SK-N-SH (cell line): ENCODE measurements at regions not wholly inside any gene's neighbourhood (a gene's known extent, or its start where the extent isn't known, plus 50 kb on each side); places are given as distances from the start of the nearest gene placed in this dataset.

ENCODE experiments used
- CTCF ChIA-PET: fragments of 300-600, 350-600 bp; formaldehyde crosslinking; extraction: SDS; loops from one replicate; lab custom pipeline; 2021; lab: Yijun Ruan, JAX
- POLR2A ChIA-PET: fragments of 350-600 bp; sonication (Branson Sonifier 250); formaldehyde crosslinking; extraction: SDS; loops from one replicate; lab custom pipeline; 2020; ENCODE audit warnings: antibody characterized with exemption, inconsistent platforms; lab: Yijun Ruan, JAX
- DNase-seq: peaks from one replicate; pipeline ENCODE4 v3.0.0; 2012
- H2AFZ ChIP-seq: fragments of 200-600 bp; sonication (generic); 2 replicates; pipeline ENCODE4 v1.8.1; 2016; ENCODE audit warnings: antibody characterized with exemption, mild to moderate bottlenecking, low read depth
- H3F3A ChIP-seq: fragments of 200-600 bp; sonication (generic); replicated peaks from 2 replicates; pipeline ENCODE3; 2016; ENCODE audit warnings: antibody characterized with exemption, mild to moderate bottlenecking; ENCODE audit not compliant: insufficient read depth
- H3K27ac ChIP-seq, 2 experiments: fragments of 200-500 bp in 1 of 2; fragments of 200-600 bp in 1 of 2; sonication (Bioruptor generic) in 1 of 2; sonication (generic), shearing (Covaris generic) in 1 of 2; 2 replicates each; pipeline versions ENCODE4 v1.5.1 to v1.6.1; 2014 to 2016; ENCODE audit warnings: low read depth in 2 of 2, inconsistent platforms in 1 of 2, low read length in 1 of 2, mild to moderate bottlenecking in 1 of 2, mixed read lengths in 1 of 2
- H3K27me3 ChIP-seq: fragments of 200-600 bp; sonication (generic), shearing (Covaris generic); 2 replicates; pipeline ENCODE4 v1.6.1; 2016; ENCODE audit warnings: mixed run types; ENCODE audit not compliant: insufficient read depth
- H3K36me3 ChIP-seq, 2 experiments: fragments of 200-500 bp in 1 of 2; fragments of 200-600 bp in 1 of 2; sonication (Bioruptor generic) in 1 of 2; sonication (generic) in 1 of 2; replicated peaks in 1 of 2; 2 replicates each; pipeline versions ENCODE3 to v1.5.1; 2014 to 2016; ENCODE audit warnings: low read length in 1 of 2, mild to moderate bottlenecking in 1 of 2; ENCODE audit not compliant: insufficient read depth in 2 of 2, control insufficient read depth in 1 of 2
- H3K4me1 ChIP-seq, 2 experiments: fragments of 200-500 bp in 1 of 2; fragments of 200-600 bp in 1 of 2; sonication (Bioruptor generic) in 1 of 2; sonication (generic), shearing (Covaris generic) in 1 of 2; 2 replicates each; pipeline versions ENCODE4 v1.5.1 to v1.6.1; 2014 to 2016; ENCODE audit warnings: low read depth in 1 of 2, low read length in 1 of 2, mixed run types in 1 of 2; ENCODE audit not compliant: insufficient read depth in 2 of 2, control insufficient read depth in 1 of 2
- H3K4me2 ChIP-seq: fragments of 200-600 bp; sonication (generic), shearing (Covaris generic); 2 replicates; pipeline ENCODE4 v1.6.1; 2017; ENCODE audit warnings: mixed run types
- H3K4me3 ChIP-seq, 2 experiments: fragments of 200-500 bp in 1 of 2; fragments of 200-600 bp in 1 of 2; sonication (Bioruptor generic) in 1 of 2; sonication (generic), shearing (Covaris generic) in 1 of 2; 2 replicates each; pipeline versions ENCODE4 v1.5.1 to v1.8.1; 2014 to 2016; ENCODE audit warnings: low read depth in 2 of 2, inconsistent platforms in 1 of 2, low read length in 1 of 2, mild to moderate bottlenecking in 1 of 2, mixed read lengths in 1 of 2, moderate library complexity in 1 of 2
- H3K79me2 ChIP-seq: fragments of 200-600 bp; sonication (generic); 2 replicates; pipeline ENCODE4 v1.8.1; 2017; ENCODE audit warnings: mild to moderate bottlenecking; ENCODE audit not compliant: insufficient read depth
- H3K9ac ChIP-seq: fragments of 200-600 bp; sonication (generic); 2 replicates; pipeline ENCODE4 v1.6.1; 2017; ENCODE audit warnings: mixed run types
- H3K9me2 ChIP-seq: fragments of 200-600 bp; sonication (generic); 2 replicates; pipeline ENCODE4 v1.6.1; 2017; ENCODE audit warnings: mixed run types
- H3K9me3 ChIP-seq: fragments of 200-600 bp; sonication (generic); 2 replicates; pipeline ENCODE4 v1.6.1; 2017; ENCODE audit warnings: mixed run types, mild to moderate bottlenecking, moderate library complexity
- H4K20me1 ChIP-seq: fragments of 200-600 bp; sonication (generic); 2 replicates; pipeline ENCODE4 v1.6.1; 2017; ENCODE audit warnings: mild to moderate bottlenecking, mixed run types; ENCODE audit not compliant: insufficient read depth
- CHD2 ChIP-seq: fragments of 150-350 bp; IDR thresholded peaks from 2 replicates; pipeline ENCODE4 v1.6.1; 2018; ENCODE audit warnings: low read length; ENCODE audit not compliant: partially characterized antibody
- CTCF ChIP-seq: fragments of 200-600 bp; sonication (generic); IDR thresholded peaks from 2 replicates; pipeline ENCODE4 v1.6.1; 2017; ENCODE audit warnings: antibody characterized with exemption, mild to moderate bottlenecking, moderate library complexity
- ELF1 ChIP-seq: IDR thresholded peaks from 2 replicates; pipeline ENCODE4 v1.4.0; 2012
- FOSL2 ChIP-seq: IDR thresholded peaks from 2 replicates; pipeline ENCODE4 v1.4.0; 2012; ENCODE audit warnings: low read depth, mild to moderate bottlenecking, moderate library complexity, borderline replicate concordance
- FOXM1 ChIP-seq: IDR thresholded peaks from 2 replicates; pipeline ENCODE4 v1.4.0; 2012; ENCODE audit warnings: low read depth, mild to moderate bottlenecking
- GABPA ChIP-seq: IDR thresholded peaks from 2 replicates; pipeline ENCODE4 v1.4.0; 2012; ENCODE audit warnings: low read depth, mild to moderate bottlenecking
- IRF3 ChIP-seq: fragments of 150-350 bp; IDR thresholded peaks from 2 replicates; pipeline ENCODE4 v1.6.1; 2016; ENCODE audit warnings: mild to moderate bottlenecking, low read depth, low read length
- MAX ChIP-seq: IDR thresholded peaks from 2 replicates; pipeline ENCODE4 v1.4.0; 2012; ENCODE audit warnings: low read depth
- MXI1 ChIP-seq: IDR thresholded peaks from 2 replicates; pipeline ENCODE4 v1.6.1; 2012; ENCODE audit warnings: mild to moderate bottlenecking, low read depth, low read length, improper control_type of control experiment
- NFIC ChIP-seq: IDR thresholded peaks from 2 replicates; pipeline ENCODE4 v1.4.0; 2012; ENCODE audit warnings: borderline replicate concordance
- PBX3 ChIP-seq: IDR thresholded peaks from 2 replicates; pipeline ENCODE4; 2012
- RAD21 ChIP-seq: IDR thresholded peaks from 2 replicates; pipeline ENCODE4 v1.6.1; 2012; ENCODE audit warnings: mild to moderate bottlenecking, low read length
- RCOR1 ChIP-seq: fragments of 150-350 bp; IDR thresholded peaks from 2 replicates; pipeline ENCODE4 v1.6.1; 2017; ENCODE audit warnings: antibody characterized with exemption, low read length
- RFX5 ChIP-seq: IDR thresholded peaks from 2 replicates; pipeline ENCODE4 v1.6.1; 2012; ENCODE audit warnings: mild to moderate bottlenecking, improper control_type of control experiment, low read length
- SIN3A ChIP-seq: IDR thresholded peaks from 2 replicates; pipeline ENCODE4 v1.6.1; 2012; ENCODE audit warnings: low read depth, mild to moderate bottlenecking, low read length, moderate library complexity, borderline replicate concordance
- SMC3 ChIP-seq: IDR thresholded peaks from 2 replicates; pipeline ENCODE4 v1.6.1; 2012; ENCODE audit warnings: low read depth, low read length, improper control_type of control experiment
- TAF1 ChIP-seq: IDR thresholded peaks from 2 replicates; pipeline ENCODE4 v1.6.1; 2012; ENCODE audit warnings: low read depth, mild to moderate bottlenecking, low read length, moderate library complexity, borderline replicate concordance
- TCF12 ChIP-seq: IDR thresholded peaks from 2 replicates; pipeline ENCODE4 v1.4.0; 2012
- TEAD4 ChIP-seq: IDR thresholded peaks from 2 replicates; pipeline ENCODE4 v1.4.0; 2012; ENCODE audit warnings: mild to moderate bottlenecking, borderline replicate concordance; ENCODE audit not compliant: insufficient read depth
- WGBS: methylation state at CpG from one replicate; pipeline ENCODE4 v1.1.6; 2017; ENCODE audit warnings: low lambda C conversion rate; 5-methylcytosine and 5-hydroxymethylcytosine counted together
- TF ChIP-seq, protein P1 (sequence below): fragments of 150-350 bp; IDR thresholded peaks from 2 replicates; pipeline ENCODE4 v1.6.1; 2017; ENCODE audit warnings: antibody characterized with exemption, low read length, low read depth, borderline replicate concordance

DNA sequence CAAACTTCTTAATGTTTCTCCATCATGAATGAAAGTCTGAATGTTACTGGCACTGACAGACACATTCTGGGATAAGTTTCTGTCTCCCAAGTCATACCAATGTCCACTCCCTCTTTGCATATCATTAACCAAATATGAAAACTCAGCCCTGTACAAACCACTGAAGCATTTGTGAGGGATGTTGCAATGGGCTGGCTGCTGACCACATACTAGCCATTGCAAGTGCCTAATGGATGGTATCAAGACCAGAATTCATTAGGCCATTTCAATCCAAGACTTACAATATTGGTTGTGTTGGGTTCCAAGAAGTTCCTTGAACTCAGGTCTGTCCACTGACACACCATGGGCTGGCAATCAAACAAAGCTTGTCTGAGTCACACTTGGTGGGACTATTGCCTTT, 73.8 kb downstream of the CBLN2 start:
- Histone ChIP-seq H3K9me2 (no peaks in the 10 kb centered on the region), H3K4me1 (no peaks in the 10 kb centered on the region; a peak in 1 of 4 replicates), H3K27me3 (no peaks in the 10 kb centered on the region), H3K4me3 (no peak overlapping the region), H3F3A (no peaks in the 10 kb centered on the region), H3K9me3 (no peaks in the 10 kb centered on the region), H3K79me2 (no peaks in the 10 kb centered on the region), H3K27ac (no peak overlapping the region), H3K4me2 (no peak overlapping the region), H2AFZ (no peak overlapping the region), H3K9ac (no peak overlapping the region), H4K20me1 (no peaks in the 10 kb centered on the region), H3K36me3 (no peaks in the 10 kb centered on the region)
- TF ChIP-seq MAX (no peak), IRF3 (no peak), GABPA (no peak), TEAD4 (no peak), FOSL2 (no peak), CTCF (no peak), SIN3A (no peak), NFIC (no peak), MXI1 (no peak), CHD2 (no peak), RFX5 (no peak), ELF1 (no peak), TCF12 (no peak)
- TF ChIP-seq, protein P1, sequence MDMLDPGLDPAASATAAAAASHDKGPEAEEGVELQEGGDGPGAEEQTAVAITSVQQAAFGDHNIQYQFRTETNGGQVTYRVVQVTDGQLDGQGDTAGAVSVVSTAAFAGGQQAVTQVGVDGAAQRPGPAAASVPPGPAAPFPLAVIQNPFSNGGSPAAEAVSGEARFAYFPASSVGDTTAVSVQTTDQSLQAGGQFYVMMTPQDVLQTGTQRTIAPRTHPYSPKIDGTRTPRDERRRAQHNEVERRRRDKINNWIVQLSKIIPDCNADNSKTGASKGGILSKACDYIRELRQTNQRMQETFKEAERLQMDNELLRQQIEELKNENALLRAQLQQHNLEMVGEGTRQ = no peak
- POLR2A ChIA-PET = no interaction called here
- DNase-seq = no peak
- CTCF ChIA-PET = interaction anchor here (1.3 kb wide), 2 partner anchors 9 to 71 kb away, joined by 3 read pairs; no protein-coding TSS in a partner anchor

DNA sequence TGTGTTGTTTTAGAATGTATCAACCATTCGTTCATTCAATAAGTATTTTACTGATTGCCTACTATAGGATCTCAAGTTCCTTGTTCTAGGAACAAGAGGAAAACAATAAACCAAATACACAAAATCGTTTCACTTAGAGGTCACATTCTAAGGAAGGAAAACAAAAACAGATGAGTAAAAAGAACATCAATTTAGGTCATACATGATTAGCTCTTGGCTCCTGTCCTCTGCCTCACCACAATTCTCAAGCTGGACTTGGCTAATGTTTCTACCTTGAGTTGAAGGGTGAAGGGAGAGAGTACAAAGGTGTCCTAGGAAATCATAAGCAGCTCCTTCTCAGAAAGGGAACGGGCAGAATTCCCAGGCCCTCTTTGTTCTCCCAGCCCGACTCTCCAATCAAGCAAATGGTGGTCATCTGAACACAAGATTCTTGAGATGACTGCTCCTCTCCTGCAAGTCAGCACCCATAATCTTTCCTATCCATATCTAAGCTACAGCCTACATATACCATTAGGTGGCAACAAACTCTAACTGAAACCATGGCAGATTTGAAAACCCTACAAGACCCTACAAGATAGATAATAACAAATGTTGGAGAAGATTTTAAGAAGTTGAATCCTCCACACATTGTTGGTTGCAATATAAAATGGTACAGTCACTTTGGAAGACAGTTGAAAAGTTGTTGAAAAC, 76.0 kb downstream of the CBLN2 start:
- Histone ChIP-seq H3K79me2 (no peaks in the 10 kb centered on the region), H2AFZ (no peak overlapping the region), H4K20me1 (no peaks in the 10 kb centered on the region), H3K36me3 (no peaks in the 10 kb centered on the region), H3K4me3 (no peak overlapping the region), H3F3A (no peaks in the 10 kb centered on the region), H3K9ac (no peak overlapping the region), H3K27me3 (no peaks in the 10 kb centered on the region), H3K4me2 (no peak overlapping the region), H3K27ac (no peak overlapping the region), H3K4me1 (no peaks in the 10 kb centered on the region; a peak in 1 of 4 replicates), H3K9me3 (no peaks in the 10 kb centered on the region), H3K9me2 (no peaks in the 10 kb centered on the region)
- ChIA-PET POLR2A (no interaction called here), CTCF (interaction anchor here (0.6 to 0.7 kb wide), 2 partner anchors 13 to 31 kb away, joined by 3 read pairs; no protein-coding TSS in a partner anchor)
- WGBS = 63% methylated on average over 4 of the region's 4 CpGs
- DNase-seq = no peak
- no peak for TF ChIP-seq RCOR1
- no peak for TF ChIP-seq TEAD4
- no peak for TF ChIP-seq SMC3
- no peak for TF ChIP-seq PBX3
- TF ChIP-seq IRF3 = no peak
- no peak for TF ChIP-seq FOXM1
- TF ChIP-seq RAD21 = no peak
- no peak for TF ChIP-seq TAF1
